H1 (cell line): ENCODE measurements at regions not wholly inside any gene's neighbourhood (a gene's known extent, or its start where the extent isn't known, plus 50 kb on each side); places are given as distances from the start of the nearest gene placed in this dataset.

Experiments
- CTCF ChIA-PET: fragments of 300-600 bp; sonication (Branson Sonifier 250); formaldehyde crosslinking; loops from one replicate; lab custom pipeline; 2021; ENCODE audit not compliant: partially characterized antibody; lab: Charles Lee
- POLR2A ChIA-PET: fragments of 300-600 bp; sonication (Branson Sonifier 250); formaldehyde crosslinking; loops from one replicate; lab custom pipeline; 2021; ENCODE audit warnings: inconsistent platforms; ENCODE audit not compliant: partially characterized antibody; lab: Charles Lee
- DNase-seq, 2 experiments: peaks; one replicate each; pipeline versions ENCODE4 v3.0.0 to v3.0.0-alpha.2; 2010 to 2022; ENCODE audit warnings: low spot score in 2 of 2, low read depth in 1 of 2, mixed read lengths in 1 of 2
- FAIRE-seq: peaks from 2 replicates; lab custom pipeline; 2011; peaks lifted over from hg19 to GRCh38; lab: Jason Lieb, UNC
- H2AFZ ChIP-seq: 2 replicates; pipeline ENCODE4 v1.8.1; 2012; ENCODE audit warnings: low read length, inconsistent platforms
- H2AK5ac ChIP-seq: 2 replicates; pipeline ENCODE4 v1.6.1; 2013; ENCODE audit warnings: low read depth, low read length
- H2BK120ac ChIP-seq: replicated peaks from 2 replicates; pipeline ENCODE3; 2013; ENCODE audit warnings: low read depth, low read length, inconsistent platforms
- H2BK12ac ChIP-seq: 2 replicates; pipeline ENCODE4 v1.6.1; 2013; ENCODE audit warnings: low read depth, low read length
- H2BK15ac ChIP-seq: 2 replicates; pipeline ENCODE4 v1.6.1; 2013; ENCODE audit warnings: low read length
- H2BK20ac ChIP-seq: 2 replicates; pipeline ENCODE4 v1.6.1; 2013; ENCODE audit warnings: low read length
- H2BK5ac ChIP-seq: 2 replicates; pipeline ENCODE4 v1.6.1; 2013; ENCODE audit warnings: low read depth, low read length
- H3K14ac ChIP-seq: 2 replicates; pipeline ENCODE4 v1.6.1; 2013; ENCODE audit warnings: inconsistent platforms; ENCODE audit not compliant: insufficient read length
- H3K18ac ChIP-seq: 2 replicates; pipeline ENCODE4 v1.6.1; 2013; ENCODE audit warnings: low read length; ENCODE audit errors: extremely low read depth
- H3K23ac ChIP-seq: 2 replicates; pipeline ENCODE4 v1.6.1; 2013; ENCODE audit warnings: inconsistent platforms; ENCODE audit not compliant: insufficient read length
- H3K23me2 ChIP-seq: 2 replicates; pipeline ENCODE4 v1.6.1; 2013; ENCODE audit warnings: low read depth, low read length
- H3K27ac ChIP-seq: 2 replicates; pipeline ENCODE4 v1.6.1; 2011; ENCODE audit warnings: low read depth, low read length, inconsistent platforms
- H3K27me3 ChIP-seq, 4 experiments: replicated peaks in 1 of 4; 1 replicate in 1 of 4; 2 replicates in 3 of 4; pipeline versions ENCODE4 v1.6.1 to v1.8.1; 2011 to 2013; ENCODE audit warnings: low read length in 3 of 4, mild to moderate bottlenecking in 3 of 4, inconsistent platforms in 2 of 4, mixed read lengths in 2 of 4, moderate library complexity in 1 of 4; ENCODE audit not compliant: control insufficient read depth in 3 of 4, insufficient read depth in 3 of 4; ENCODE audit errors: extremely low read depth in 1 of 4
- H3K36me3 ChIP-seq, 4 experiments: 2 replicates each; pipeline versions ENCODE4 v1.6.1 to v1.8.1; 2011 to 2013; ENCODE audit warnings: mild to moderate bottlenecking in 4 of 4, low read length in 3 of 4, moderate library complexity in 2 of 4, control low read depth in 1 of 4, inconsistent platforms in 1 of 4; ENCODE audit not compliant: insufficient read depth in 4 of 4, control insufficient read depth in 2 of 4
- H3K4ac ChIP-seq: replicated peaks from 2 replicates; pipeline ENCODE3; 2013; ENCODE audit warnings: low read length, low read depth, mixed read lengths, inconsistent platforms; ENCODE audit not compliant: insufficient read length
- H3K4me1 ChIP-seq, 4 experiments: replicated peaks in 1 of 4; 1 replicate in 1 of 4; 2 replicates in 3 of 4; pipeline versions ENCODE4 v1.6.1 to v1.8.1; 2011 to 2013; ENCODE audit warnings: low read length in 3 of 4, inconsistent platforms in 2 of 4, mixed read lengths in 1 of 4; ENCODE audit not compliant: insufficient read depth in 4 of 4, control insufficient read depth in 3 of 4
- H3K4me2 ChIP-seq, 2 experiments: 2 replicates each; pipeline versions ENCODE4 v1.6.1 to v1.8.1; 2011 to 2013; ENCODE audit warnings: low read depth in 2 of 2, low read length in 2 of 2, control low read depth in 1 of 2, inconsistent platforms in 1 of 2, mild to moderate bottlenecking in 1 of 2; ENCODE audit not compliant: insufficient read depth in 1 of 2
- H3K4me3 ChIP-seq, 4 experiments: fragments of 200-600, 300-600 bp in 1 of 4; sonication (generic), shearing (Covaris generic), sonication (Bioruptor Twin) in 1 of 4; 2 replicates each; pipeline versions ENCODE4 v1.5.1 to v1.8.1; 2011 to 2016; ENCODE audit warnings: low read length in 4 of 4, low read depth in 3 of 4, control low read depth in 2 of 4, inconsistent platforms in 2 of 4, mild to moderate bottlenecking in 2 of 4, mixed read lengths in 1 of 4, moderate library complexity in 1 of 4; ENCODE audit not compliant: insufficient read depth in 2 of 4; ENCODE audit errors: extremely low read depth in 1 of 4
- H3K56ac ChIP-seq: replicated peaks from 2 replicates; pipeline ENCODE3; 2013; ENCODE audit warnings: low read depth, mild to moderate bottlenecking, mixed read lengths, low read length, inconsistent platforms; ENCODE audit not compliant: insufficient read length
- H3K79me1 ChIP-seq: 2 replicates; pipeline ENCODE4 v1.6.1; 2013; ENCODE audit warnings: low read depth, low read length, control low read depth
- H3K79me2 ChIP-seq, 2 experiments: 2 replicates each; pipeline versions ENCODE4 v1.6.1 to v1.8.1; 2012 to 2013; ENCODE audit warnings: low read length in 2 of 2, mild to moderate bottlenecking in 2 of 2, inconsistent platforms in 1 of 2; ENCODE audit not compliant: insufficient read depth in 2 of 2, control insufficient read depth in 1 of 2
- H3K9ac ChIP-seq, 4 experiments: replicated peaks in 1 of 4; 1 replicate in 1 of 4; 2 replicates in 3 of 4; pipeline versions ENCODE4 v1.6.1 to v1.8.1; 2011 to 2013; ENCODE audit warnings: low read depth in 3 of 4, low read length in 3 of 4, control low read depth in 2 of 4, mild to moderate bottlenecking in 2 of 4, moderate library complexity in 2 of 4, inconsistent platforms in 1 of 4; ENCODE audit errors: extremely low read depth in 1 of 4
- H3K9me3 ChIP-seq, 2 experiments: 2 replicates each; pipeline versions ENCODE4 v1.6.1 to v1.8.1; 2012 to 2013; ENCODE audit warnings: mild to moderate bottlenecking in 2 of 2, moderate library complexity in 2 of 2, control low read depth in 1 of 2, inconsistent platforms in 1 of 2, low read depth in 1 of 2, low read length in 1 of 2, mixed read lengths in 1 of 2; ENCODE audit not compliant: insufficient read depth in 2 of 2
- H4K20me1 ChIP-seq, 2 experiments: replicated peaks in 1 of 2; 2 replicates each; pipeline versions ENCODE3 to v1.8.1; 2011 to 2013; ENCODE audit warnings: inconsistent platforms in 2 of 2, low read length in 2 of 2, mild to moderate bottlenecking in 1 of 2; ENCODE audit not compliant: insufficient read depth in 2 of 2, control insufficient read depth in 1 of 2
- H4K5ac ChIP-seq: 2 replicates; pipeline ENCODE4 v1.6.1; 2013; ENCODE audit warnings: low read length, low read depth, mixed read lengths, inconsistent platforms; ENCODE audit not compliant: insufficient read length
- H4K8ac ChIP-seq: 2 replicates; pipeline ENCODE4 v1.8.0; 2013; ENCODE audit warnings: mild to moderate bottlenecking, moderate library complexity, low read length, inconsistent platforms; ENCODE audit not compliant: insufficient read depth; ENCODE audit errors: extremely low read depth
- H4K91ac ChIP-seq: replicated peaks from 2 replicates; pipeline ENCODE3; 2013; ENCODE audit warnings: low read length, mixed read lengths, inconsistent platforms; ENCODE audit not compliant: insufficient read length
- EP300 ChIP-seq, 2 experiments: IDR thresholded peaks; 1 replicate in 1 of 2; 2 replicates in 1 of 2; pipeline ENCODE4 v1.6.1; 2011 to 2012; ENCODE audit warnings: low read depth in 2 of 2, low read length in 2 of 2, mild to moderate bottlenecking in 2 of 2, borderline replicate concordance in 1 of 2, inconsistent platforms in 1 of 2, moderate library complexity in 1 of 2
- EZH2 ChIP-seq: fragments of 200-600 bp; sonication (generic); IDR thresholded peaks from 2 replicates; pipeline ENCODE4 v1.7.1; 2012; ENCODE audit warnings: low read depth, mild to moderate bottlenecking, moderate library complexity, low read length, inconsistent platforms; ENCODE audit not compliant: severe bottlenecking
- RBBP5 ChIP-seq: IDR thresholded peaks from 2 replicates; pipeline ENCODE4 v1.7.1; 2012; ENCODE audit warnings: low read depth, mild to moderate bottlenecking, inconsistent platforms, low read length, moderate library complexity, borderline replicate concordance
- ZNF274 ChIP-seq: IDR thresholded peaks from 2 replicates; pipeline ENCODE4 v1.7.0; 2012; ENCODE audit warnings: low read length, borderline replicate concordance; ENCODE audit errors: extremely low read depth
- WGBS, 2 experiments: shearing (Covaris generic) in 1 of 2; methylation state at CpG; one replicate each; pipeline versions ENCODE4 v1.1.6 to v1.1.7; 2013 to 2015; ENCODE audit warnings: low lambda C conversion rate in 2 of 2, mixed read lengths in 2 of 2, inconsistent platforms in 1 of 2, low coverage in 1 of 2, missing lambda C conversion rate in 1 of 2; ENCODE audit not compliant: insufficient replicate concordance in 2 of 2, insufficient coverage in 1 of 2, insufficient read length in 1 of 2; ENCODE audit errors: extremely low coverage in 1 of 2, missing lambda C conversion rate in 1 of 2; 5-methylcytosine and 5-hydroxymethylcytosine counted together

DNA sequence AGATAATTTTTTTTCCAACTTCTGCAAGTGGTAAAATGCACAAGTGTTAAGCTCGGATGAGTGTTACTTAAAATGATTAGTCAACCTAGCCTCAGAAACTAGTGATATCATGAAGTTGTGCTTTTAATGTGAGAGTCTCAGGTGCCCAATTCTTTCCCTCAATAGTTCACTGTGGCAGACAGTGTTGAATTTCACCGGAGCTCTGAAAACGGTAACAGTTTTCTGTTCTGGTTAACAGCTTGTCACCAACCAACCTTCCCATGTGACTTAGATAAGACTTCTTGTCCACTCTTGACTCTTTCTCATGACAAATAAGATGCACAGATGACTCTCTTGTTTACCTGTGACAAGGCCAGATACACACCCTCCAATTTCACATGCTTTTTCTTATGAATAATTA is 125.5 kb downstream of the OSTF1 start:
- H3K4ac ChIP-seq: no peak overlapping the region
- no peaks in the 10 kb centered on the region for H3K79me1 ChIP-seq
- FAIRE-seq (no peak), DNase-seq (no peak)
- no peak overlapping the region for H2BK15ac ChIP-seq
- H3K14ac ChIP-seq: no peak overlapping the region
- H3K23me2 ChIP-seq: no peaks in the 10 kb centered on the region
- H2BK20ac ChIP-seq: no peak overlapping the region
- CTCF ChIA-PET: interaction anchor here (0.7 to 1.6 kb wide), 5 partner anchors 11 to 218 kb away, joined by 3 to 6 read pairs (median 4); no protein-coding TSS in a partner anchor
- peaks cover 6% of the 10 kb centered on the region in 2 experiments; a peak in 2 of 4 replicates for H3K9me3 ChIP-seq
- H3K27me3 ChIP-seq: no peaks in the 10 kb centered on the region
- no peak overlapping the region for H4K8ac ChIP-seq
- H4K5ac ChIP-seq: no peak overlapping the region
- TF ChIP-seq RBBP5 (no peak), EZH2 (no peak), EP300 (IDR thresholded peaks at IDR 0.05; ENCODE audit: borderline replicate concordance in 1 of 2, low read depth in 2 of 2, low read length in 2 of 2) (no peak), ZNF274 (no peak)
- no peak overlapping the region for H2BK120ac ChIP-seq
- 83% methylated on average over 3 of the region's 3 CpGs; no CpG with 5 or more reads in 1 of the 2 experiments for WGBS, 2 experiments
- no peaks in the 10 kb centered on the region for H4K20me1 ChIP-seq
- H3K4me1 ChIP-seq: no peaks in the 10 kb centered on the region
- H3K18ac ChIP-seq: no peak overlapping the region
- H2BK5ac ChIP-seq: no peak overlapping the region
- no peak overlapping the region for H2BK12ac ChIP-seq
- H3K27ac ChIP-seq: no peak overlapping the region
- POLR2A ChIA-PET: interaction anchor here (0.7 kb wide), 1 partner anchor 147 kb away, joined by 3 read pairs; no protein-coding TSS in a partner anchor
- H3K36me3 ChIP-seq: no peaks in the 10 kb centered on the region; a peak in 1 of 8 replicates
- no peak overlapping the region for H3K4me3 ChIP-seq
- no peak overlapping the region for H2AK5ac ChIP-seq
- H3K79me2 ChIP-seq: no peaks in the 10 kb centered on the region
- H4K91ac ChIP-seq: no peak overlapping the region
- H3K9ac ChIP-seq: no peak overlapping the region
- no peak overlapping the region for H3K23ac ChIP-seq
- H3K4me2 ChIP-seq: no peak overlapping the region
- H3K56ac ChIP-seq: no peak overlapping the region
- no peak overlapping the region for H2AFZ ChIP-seq
